Activated naive CD4-positive, alpha-beta T cell treated with anti-CD3 and anti-CD28 coated beads, Interleukin-2, amount 10 ng/mL, durations not matched to agents 7 days and 5 days (primary cell): ENCODE measurements at regions not wholly inside any gene's neighbourhood (a gene's known extent, or its start where the extent isn't known, plus 50 kb on each side); places are given as distances from the start of the nearest gene placed in this dataset.
"Not testable (repeated sequence)": the region's sequence is repeated elsewhere in the genome, so short reads cannot be mapped to it uniquely, and the experiment has no call there.

Experiments
- CTCF ChIA-PET: fragments of 350-600 bp; sonication (Branson Sonifier 250); formaldehyde crosslinking; loops from one replicate; lab custom pipeline; 2021; ENCODE audit warnings: antibody characterized with exemption; lab: Charles Lee
- DNase-seq: peaks from one replicate; pipeline ENCODE4 v3.0.0-alpha.2; 2020
- H3K27ac Mint-ChIP-seq: one replicate; pipeline ENCODE4 v1.8.0; 2021; ENCODE audit warnings: mild to moderate bottlenecking, moderate library complexity, mixed read lengths
- H3K27me3 Mint-ChIP-seq: one replicate; pipeline ENCODE4 v1.8.0; 2021; ENCODE audit warnings: mild to moderate bottlenecking, mixed read lengths
- H3K36me3 Mint-ChIP-seq: one replicate; pipeline ENCODE4 v1.8.0; 2021; ENCODE audit warnings: mixed read lengths
- H3K4me1 Mint-ChIP-seq: one replicate; pipeline ENCODE4 v1.8.0; 2021; ENCODE audit warnings: mixed read lengths
- H3K4me3 Mint-ChIP-seq: one replicate; pipeline ENCODE4 v1.8.0; 2021; ENCODE audit warnings: mild to moderate bottlenecking, moderate library complexity, mixed read lengths
- H3K9me3 Mint-ChIP-seq: one replicate; pipeline ENCODE4 v1.8.0; 2021; ENCODE audit warnings: mixed read lengths

GRCh38 chr2:75871762-75872614 lies 161.3 kb upstream of the GCFC2 start:
- H3K36me3 Mint-ChIP-seq, H3K9me3 Mint-ChIP-seq, DNase-seq, H3K4me3 Mint-ChIP-seq, H3K27me3 Mint-ChIP-seq, H3K4me1 Mint-ChIP-seq, CTCF ChIA-PET, H3K27ac Mint-ChIP-seq: not testable (repeated sequence)

GRCh38 chr2:75870651-75871137 lies 160.0 kb upstream of the GCFC2 start:
- no peak for DNase-seq
- no peak overlapping the region for H3K27ac Mint-ChIP-seq
- H3K27me3 Mint-ChIP-seq: no peaks in the 10 kb centered on the region
- no peaks in the 10 kb centered on the region for H3K9me3 Mint-ChIP-seq
- CTCF ChIA-PET: no interaction called here
- H3K4me1 Mint-ChIP-seq: no peaks in the 10 kb centered on the region
- no peak overlapping the region for H3K4me3 Mint-ChIP-seq
- no peaks in the 10 kb centered on the region for H3K36me3 Mint-ChIP-seq

GRCh38 chr2:75870133-75870532 lies 159.4 kb upstream of the GCFC2 start:
- CTCF ChIA-PET: no interaction called here
- no peak for DNase-seq
- Mint-ChIP-seq H3K27ac (no peak overlapping the region), H3K27me3 (no peaks in the 10 kb centered on the region), H3K4me1 (no peaks in the 10 kb centered on the region), H3K9me3 (no peaks in the 10 kb centered on the region), H3K4me3 (no peak overlapping the region), H3K36me3 (no peaks in the 10 kb centered on the region)

- CTCF ChIA-PET: no interaction called here
- Mint-ChIP-seq H3K4me3 (no peak overlapping the region), H3K4me1 (no peaks in the 10 kb centered on the region), H3K27ac (no peak overlapping the region), H3K9me3 (no peaks in the 10 kb centered on the region), H3K36me3 (no peaks in the 10 kb centered on the region), H3K27me3 (no peaks in the 10 kb centered on the region)
- DNase-seq: no peak
These were observed 155.0 kb upstream of the GCFC2 start for GRCh38 chr2:75865702-75866101.

GRCh38 chr2:75865083-75865482 lies 154.4 kb upstream of the GCFC2 start:
- H3K9me3 Mint-ChIP-seq: no peaks in the 10 kb centered on the region
- no peaks in the 10 kb centered on the region for H3K4me1 Mint-ChIP-seq
- no peaks in the 10 kb centered on the region for H3K36me3 Mint-ChIP-seq
- CTCF ChIA-PET: no interaction called here
- H3K27me3 Mint-ChIP-seq: no peaks in the 10 kb centered on the region
- H3K27ac Mint-ChIP-seq: no peak overlapping the region
- no peak overlapping the region for H3K4me3 Mint-ChIP-seq
- no peak for DNase-seq

GRCh38 chr2:75862547-75862946 lies 151.8 kb upstream of the GCFC2 start:
- CTCF ChIA-PET: no interaction called here
- H3K4me1 Mint-ChIP-seq: no peaks in the 10 kb centered on the region
- H3K36me3 Mint-ChIP-seq: no peaks in the 10 kb centered on the region
- DNase-seq: no peak
- no peak overlapping the region for H3K4me3 Mint-ChIP-seq
- no peak overlapping the region for H3K27ac Mint-ChIP-seq
- no peaks in the 10 kb centered on the region for H3K9me3 Mint-ChIP-seq
- H3K27me3 Mint-ChIP-seq: no peaks in the 10 kb centered on the region

- H3K27me3 Mint-ChIP-seq: no peaks in the 10 kb centered on the region
- no peak overlapping the region for H3K4me3 Mint-ChIP-seq
- no peaks in the 10 kb centered on the region for H3K4me1 Mint-ChIP-seq
- peaks cover 16% of the 10 kb centered on the region for H3K9me3 Mint-ChIP-seq
- no peak for DNase-seq
- CTCF ChIA-PET: no interaction called here
- no peak overlapping the region for H3K27ac Mint-ChIP-seq
- no peaks in the 10 kb centered on the region for H3K36me3 Mint-ChIP-seq
These were observed 142.7 kb upstream of the GCFC2 start for GRCh38 chr2:75853436-75853835.

- Mint-ChIP-seq H3K9me3 (peaks cover 16% of the 10 kb centered on the region), H3K4me3 (no peak overlapping the region), H3K27me3 (no peaks in the 10 kb centered on the region), H3K36me3 (no peaks in the 10 kb centered on the region), H3K27ac (no peak overlapping the region), H3K4me1 (no peaks in the 10 kb centered on the region)
- no peak for DNase-seq
- CTCF ChIA-PET: no interaction called here
These were observed 141.9 kb upstream of the GCFC2 start for GRCh38 chr2:75852639-75853038.

GRCh38 chr2:75846683-75847190 lies 136.0 kb upstream of the GCFC2 start:
- no peak overlapping the region for H3K27ac Mint-ChIP-seq
- H3K4me3 Mint-ChIP-seq: no peak overlapping the region
- no peaks in the 10 kb centered on the region for H3K9me3 Mint-ChIP-seq
- no peaks in the 10 kb centered on the region for H3K4me1 Mint-ChIP-seq
- no peaks in the 10 kb centered on the region for H3K36me3 Mint-ChIP-seq
- no peak for DNase-seq
- CTCF ChIA-PET: no interaction called here
- no peaks in the 10 kb centered on the region for H3K27me3 Mint-ChIP-seq

- no peak for DNase-seq
- Mint-ChIP-seq H3K27ac (no peak overlapping the region), H3K27me3 (no peaks in the 10 kb centered on the region), H3K4me3 (no peak overlapping the region), H3K36me3 (no peaks in the 10 kb centered on the region), H3K4me1 (no peaks in the 10 kb centered on the region), H3K9me3 (no peaks in the 10 kb centered on the region)
- CTCF ChIA-PET: no interaction called here
These were observed 133.9 kb upstream of the GCFC2 start for GRCh38 chr2:75844651-75845050.

- CTCF ChIA-PET, H3K27me3 Mint-ChIP-seq, H3K4me1 Mint-ChIP-seq, H3K36me3 Mint-ChIP-seq, H3K9me3 Mint-ChIP-seq, DNase-seq, H3K27ac Mint-ChIP-seq, H3K4me3 Mint-ChIP-seq: not testable (repeated sequence)
These were observed 123.9 kb upstream of the GCFC2 start for GRCh38 chr2:75834588-75834987.

- H3K9me3 Mint-ChIP-seq: peaks cover 1% of the 10 kb centered on the region
- H3K4me1 Mint-ChIP-seq: no peaks in the 10 kb centered on the region
- CTCF ChIA-PET: interaction anchor here (0.7 kb wide), 1 partner anchor 53 kb away, joined by 3 read pairs; no protein-coding TSS in a partner anchor
- no peak overlapping the region for H3K4me3 Mint-ChIP-seq
- H3K36me3 Mint-ChIP-seq: no peaks in the 10 kb centered on the region
- no peak overlapping the region for H3K27ac Mint-ChIP-seq
- DNase-seq: no peak
- H3K27me3 Mint-ChIP-seq: no peaks in the 10 kb centered on the region
These were observed 122.7 kb upstream of the GCFC2 start for GRCh38 chr2:75833386-75833785.

GRCh38 chr2:75828826-75829225 lies 118.1 kb upstream of the GCFC2 start:
- no peaks in the 10 kb centered on the region for H3K27me3 Mint-ChIP-seq
- DNase-seq: no peak
- H3K9me3 Mint-ChIP-seq: no peaks in the 10 kb centered on the region
- H3K27ac Mint-ChIP-seq: no peak overlapping the region
- no peaks in the 10 kb centered on the region for H3K4me1 Mint-ChIP-seq
- H3K36me3 Mint-ChIP-seq: no peaks in the 10 kb centered on the region
- CTCF ChIA-PET: no interaction called here
- H3K4me3 Mint-ChIP-seq: no peak overlapping the region

GRCh38 chr2:75823515-75823914 lies 112.8 kb upstream of the GCFC2 start:
- H3K36me3 Mint-ChIP-seq, H3K27ac Mint-ChIP-seq, H3K4me1 Mint-ChIP-seq, CTCF ChIA-PET, H3K9me3 Mint-ChIP-seq, H3K27me3 Mint-ChIP-seq, DNase-seq, H3K4me3 Mint-ChIP-seq: not testable (repeated sequence)

- CTCF ChIA-PET: no interaction called here
- Mint-ChIP-seq H3K4me1 (no peaks in the 10 kb centered on the region), H3K27me3 (no peaks in the 10 kb centered on the region), H3K27ac (no peak overlapping the region), H3K4me3 (no peak overlapping the region), H3K9me3 (no peaks in the 10 kb centered on the region), H3K36me3 (no peaks in the 10 kb centered on the region)
- no peak for DNase-seq
These were observed 111.6 kb upstream of the GCFC2 start for GRCh38 chr2:75822336-75822735.
